NB4 (cell line): ENCODE measurements at regions not wholly inside any gene's neighbourhood (a gene's known extent, or its start where the extent isn't known, plus 50 kb on each side); places are given as distances from the start of the nearest gene placed in this dataset.

Experiments
- CTCF ChIP-seq: IDR thresholded peaks from one replicate; pipeline ENCODE4 v1.5.1; 2012; ENCODE audit warnings: low read depth, low read length
- POLR2A ChIP-seq: IDR thresholded peaks from 2 replicates; pipeline ENCODE4 v1.6.1; 2011; ENCODE audit warnings: mild to moderate bottlenecking; ENCODE audit not compliant: insufficient read length; ENCODE audit errors: extremely low read depth
- TF ChIP-seq, protein P1 (sequence below): IDR thresholded peaks from 2 replicates; pipeline ENCODE4 v1.6.1; 2011; ENCODE audit warnings: low read depth, low read length

GRCh38 chr9:99447951-99448350, 225.9 kb downstream of the SEC61B start:
- TF ChIP-seq, protein P1, sequence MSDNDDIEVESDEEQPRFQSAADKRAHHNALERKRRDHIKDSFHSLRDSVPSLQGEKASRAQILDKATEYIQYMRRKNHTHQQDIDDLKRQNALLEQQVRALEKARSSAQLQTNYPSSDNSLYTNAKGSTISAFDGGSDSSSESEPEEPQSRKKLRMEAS: no peak
- TF ChIP-seq CTCF: no peak
- TF ChIP-seq POLR2A: no peak
